GM18508 (cell line): ENCODE measurements at regions not wholly inside any gene's neighbourhood (a gene's known extent, or its start where the extent isn't known, plus 50 kb on each side); places are given as distances from the start of the nearest gene placed in this dataset.

Experiments
- ATAC-seq: cut with Tn5 transposase; IDR thresholded peaks from one replicate; pipeline ENCODE4 v1.9.1; 2021; ENCODE audit warnings: moderate number of reproducible peaks; ENCODE audit not compliant: insufficient read depth, unreplicated experiment

- peak; percentile 33 for ATAC-seq
Measured at GRCh38 chr17:72419866-72420774, 299.3 kb downstream of the SOX9 start.

DNA sequence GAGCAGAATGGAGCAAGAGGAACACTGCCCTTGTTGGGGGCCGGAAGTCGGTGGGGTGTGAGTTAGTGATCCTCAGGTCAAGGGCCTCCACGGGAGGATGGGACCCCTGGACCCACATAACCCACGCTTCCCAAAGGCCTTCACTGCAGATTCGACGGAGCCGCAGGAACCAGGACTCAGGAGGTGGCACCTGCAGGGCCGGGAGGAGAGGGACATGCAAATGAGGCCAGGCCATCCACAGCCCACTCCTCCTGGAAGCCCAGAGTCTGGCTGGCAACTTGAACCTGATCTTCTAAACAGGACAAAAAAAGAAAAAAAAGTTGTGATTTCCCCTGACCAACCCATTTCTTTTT is 299.9 kb downstream of the SOX9 start:
- no peak for ATAC-seq

GRCh38 chr17:72421128-72422092 is 300.6 kb downstream of the SOX9 start:
- ATAC-seq: peak; percentile 44

DNA sequence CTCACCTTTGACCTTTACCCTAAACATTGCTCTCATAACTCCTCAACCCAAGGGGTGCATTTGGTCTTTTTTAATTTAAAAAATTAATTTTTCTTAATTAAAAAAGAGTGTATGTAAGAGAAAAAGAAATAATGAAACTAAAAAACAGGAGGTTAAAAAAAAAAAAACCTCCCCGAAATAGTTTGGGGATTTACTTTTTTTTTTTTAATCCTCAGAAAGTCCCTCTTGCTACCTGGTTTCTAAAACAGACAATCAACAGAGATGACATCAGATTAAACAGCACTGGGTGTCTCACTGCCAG is 301.3 kb downstream of the SOX9 start:
- no peak for ATAC-seq

GRCh38 chr17:72422505-72423285 is 301.9 kb downstream of the SOX9 start:
- ATAC-seq: peak; percentile 39

DNA sequence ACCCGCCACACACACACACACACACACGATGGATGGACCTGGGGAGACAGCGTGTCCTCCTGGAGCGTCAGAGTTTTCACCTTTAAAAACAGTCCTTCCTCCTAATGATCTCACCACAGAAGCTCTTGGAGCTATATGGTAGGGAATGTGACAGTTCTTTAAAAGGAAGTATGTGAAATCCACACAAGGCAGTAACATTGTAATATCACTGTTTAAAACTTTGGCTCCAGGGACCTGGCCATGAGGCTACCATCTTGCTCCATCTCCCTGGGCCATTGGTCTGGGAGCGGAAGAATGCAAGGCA is 302.4 kb downstream of the SOX9 start:
- no peak for ATAC-seq

DNA sequence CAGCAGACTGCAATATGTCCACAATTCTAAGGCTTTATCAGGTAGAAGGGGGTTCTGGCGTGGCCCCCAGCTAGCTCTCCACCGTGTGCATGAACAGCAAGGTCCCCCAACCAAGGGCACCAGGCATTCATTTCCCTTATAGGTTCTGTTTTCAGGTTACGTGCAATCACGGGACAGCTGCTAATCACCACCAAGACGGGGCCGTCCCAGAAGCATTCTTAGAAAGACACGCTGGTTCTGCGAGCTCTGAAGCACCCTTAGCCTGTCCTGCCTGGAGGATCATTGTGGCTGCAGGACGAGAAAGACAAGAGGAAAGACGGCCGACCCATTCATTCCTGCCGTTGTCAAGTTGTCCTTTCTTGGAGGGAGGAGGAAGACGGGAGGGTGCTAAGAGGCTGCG is 302.9 kb downstream of the SOX9 start:
- ATAC-seq: no peak

DNA sequence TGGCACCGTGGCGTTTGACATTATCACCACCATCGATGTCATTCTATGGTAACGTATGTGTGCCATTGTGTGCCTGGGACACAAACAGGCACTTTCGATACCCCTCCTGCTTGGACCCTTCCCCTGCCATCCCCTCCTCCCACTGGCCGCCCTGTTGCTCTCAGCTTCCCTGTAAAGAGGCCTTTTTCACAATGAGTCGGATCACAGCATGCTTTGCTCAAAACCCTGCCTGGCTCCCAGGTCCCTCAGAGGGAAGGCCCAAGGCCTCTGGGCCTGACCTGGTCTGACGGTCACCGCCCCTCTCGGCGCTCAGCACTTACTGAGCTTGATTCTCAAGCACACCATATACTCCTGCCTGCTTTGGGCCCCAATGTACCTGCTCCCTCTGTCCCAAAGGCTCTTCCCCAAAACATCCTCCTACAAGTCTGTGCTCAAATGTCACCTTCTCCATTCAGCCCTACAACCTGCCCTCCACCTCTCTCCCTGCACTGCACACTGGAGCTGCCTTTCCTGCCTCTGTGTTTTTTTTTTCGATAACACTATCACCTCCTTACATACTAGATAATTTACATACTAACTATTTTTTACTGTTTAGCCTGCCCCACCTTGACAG is 303.8 kb downstream of the SOX9 start:
- no peak for ATAC-seq

DNA sequence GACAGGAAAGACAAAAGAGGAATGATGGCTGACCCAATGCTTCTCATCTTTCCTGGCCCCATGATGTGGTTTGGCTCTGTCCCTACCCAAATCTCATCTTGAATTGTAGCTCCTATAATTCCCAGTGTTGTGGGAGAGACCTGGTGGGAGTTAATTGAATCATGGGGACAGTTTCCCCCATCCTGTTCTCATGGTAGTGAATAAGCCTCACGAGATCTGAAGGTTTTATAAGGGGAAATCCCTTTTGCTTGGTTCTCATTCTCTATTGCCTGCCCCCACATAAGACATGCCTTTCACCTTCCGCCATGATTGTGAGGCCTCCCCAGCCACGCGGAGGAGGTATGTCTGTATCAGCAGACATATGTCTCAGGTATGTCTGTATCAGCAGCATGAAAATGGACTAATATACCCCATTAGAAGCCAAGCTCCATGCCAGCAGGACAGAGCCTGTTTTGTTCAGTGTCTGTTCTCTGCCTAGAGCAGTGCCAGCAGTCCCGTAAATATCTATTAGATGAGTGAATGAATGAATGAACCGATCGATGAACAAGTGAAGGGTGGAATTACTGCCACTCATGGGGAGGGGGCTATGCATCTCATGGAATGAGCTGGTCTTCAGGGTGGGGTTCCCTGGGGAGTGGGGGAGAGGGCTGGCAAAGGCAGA is 304.4 kb downstream of the SOX9 start:
- ATAC-seq: no peak

- ATAC-seq: no peak
Measured at GRCh38 chr17:72425794-72426168, 305.0 kb downstream of the SOX9 start.

GRCh38 chr17:72426321-72426720 is 305.5 kb downstream of the SOX9 start:
- no peak for ATAC-seq

- ATAC-seq: no peak
Measured at GRCh38 chr17:72426948-72427760, 306.3 kb downstream of the SOX9 start.

DNA sequence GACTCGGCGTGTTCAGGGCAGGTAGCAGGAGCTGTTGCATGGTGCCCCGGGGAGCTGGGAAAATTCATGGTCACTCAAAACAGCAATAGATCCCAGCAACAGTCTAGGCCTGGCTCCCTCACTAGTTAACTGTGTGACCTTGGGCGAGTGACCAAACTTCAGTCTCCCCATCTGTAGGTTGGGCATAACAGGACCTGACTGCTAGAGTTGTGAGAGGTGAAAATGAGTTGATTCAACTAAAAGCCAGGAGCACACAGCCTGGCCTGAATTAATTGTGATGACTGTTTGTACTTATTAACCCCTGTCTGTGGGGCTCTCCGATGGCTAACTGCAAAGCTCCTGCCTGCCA is 306.9 kb downstream of the SOX9 start:
- no peak for ATAC-seq

GRCh38 chr17:72429066-72429638 is 308.3 kb downstream of the SOX9 start:
- ATAC-seq: no peak

DNA sequence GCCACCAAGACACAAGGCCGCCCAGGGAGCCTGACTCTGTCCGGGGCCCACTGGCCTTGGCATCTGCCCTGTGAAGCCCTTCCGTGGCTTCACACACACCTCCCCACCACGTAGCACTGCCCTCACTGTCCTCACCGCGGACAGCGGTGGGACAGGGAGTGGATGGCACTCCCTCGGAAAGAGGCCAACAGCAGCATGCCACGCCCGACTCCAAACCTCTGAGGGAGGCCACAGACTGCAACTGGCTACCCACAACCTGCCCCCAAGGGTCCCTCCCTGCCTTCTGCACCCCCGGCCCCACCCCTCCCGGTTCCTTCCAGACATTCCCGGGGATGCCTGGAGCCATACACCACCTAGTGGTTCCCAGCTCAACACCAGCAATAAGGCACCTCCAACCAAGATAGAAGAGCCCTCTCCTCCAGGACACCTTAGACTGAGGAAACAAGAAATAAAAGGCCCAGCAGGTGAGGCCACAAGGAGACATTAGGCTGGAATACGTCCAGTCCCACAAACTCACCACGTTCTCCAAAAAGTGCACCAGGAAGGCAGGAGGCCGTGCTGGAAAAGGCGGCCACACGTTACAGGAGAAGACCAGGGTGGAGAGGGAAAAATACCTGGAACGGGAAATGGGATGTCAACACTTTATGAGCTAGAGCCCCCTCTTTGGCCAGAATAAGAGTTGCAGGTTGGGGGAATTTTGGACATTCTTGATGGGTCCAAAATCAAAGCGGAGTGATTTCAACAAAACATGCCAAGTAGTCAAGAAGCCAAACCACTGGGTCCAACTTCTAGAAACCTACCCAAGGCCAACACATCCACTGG is 310.0 kb downstream of the SOX9 start:
- no peak for ATAC-seq

DNA sequence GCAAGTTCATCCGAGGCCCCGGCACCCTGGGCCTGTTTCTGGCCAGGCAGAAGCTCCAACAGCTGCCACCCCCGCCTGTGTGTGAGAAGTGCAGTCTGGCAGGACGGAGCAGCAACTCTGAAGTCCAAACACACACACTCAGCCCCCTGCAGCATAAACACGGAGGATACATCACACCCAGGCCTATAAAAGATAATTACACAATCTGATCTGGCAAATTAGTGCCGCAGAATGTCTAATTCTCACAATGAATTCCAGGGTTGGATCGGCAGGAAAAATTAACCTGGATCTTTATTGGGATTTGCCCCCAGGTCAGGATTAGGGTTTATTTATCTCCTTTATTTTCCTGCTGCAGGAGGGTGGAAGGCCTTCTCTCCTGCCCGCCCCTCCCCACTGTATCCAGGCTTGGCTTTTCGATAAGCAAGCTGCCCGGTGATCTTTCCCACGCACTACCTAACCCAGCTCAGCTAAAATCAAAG is 311.4 kb downstream of the SOX9 start:
- ATAC-seq: no peak

DNA sequence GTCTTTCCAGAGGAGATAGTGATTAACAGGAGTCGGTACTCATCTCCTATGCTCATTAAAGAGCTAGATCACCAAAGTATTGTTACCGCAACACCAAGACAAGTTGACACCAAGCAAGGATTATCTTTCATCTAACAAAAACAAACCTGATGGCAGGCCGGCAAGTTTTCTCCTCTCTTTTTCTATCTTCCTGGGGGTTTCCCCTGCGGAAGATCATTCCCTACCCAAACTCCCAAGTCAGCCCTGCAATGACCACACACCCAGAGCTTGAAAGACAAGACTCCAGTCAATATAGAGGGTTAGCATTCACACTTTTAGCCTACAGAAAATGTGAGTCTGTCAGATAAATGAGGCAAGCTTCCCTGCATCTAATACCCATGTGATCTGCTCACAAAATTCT is 312.1 kb downstream of the SOX9 start:
- ATAC-seq: no peak

GRCh38 chr17:72433797-72434196 is 313.0 kb downstream of the SOX9 start:
- no peak for ATAC-seq
